GM12891 (cell line): ENCODE measurements at regions not wholly inside any gene's neighbourhood (a gene's known extent, or its start where the extent isn't known, plus 50 kb on each side); places are given as distances from the start of the nearest gene placed in this dataset.

ENCODE experiments used
- POLR2A ChIP-seq: IDR thresholded peaks from 2 replicates; pipeline ENCODE4 v1.6.1; 2011; ENCODE audit warnings: low read depth, low read length, control low read depth
- SPI1 ChIP-seq: IDR thresholded peaks from 2 replicates; pipeline ENCODE4 v1.6.1; 2011; ENCODE audit warnings: low read depth, low read length, control low read depth

- TF ChIP-seq SPI1 (no peak), POLR2A (no peak)
These were observed 345.7 kb upstream of the HS3ST1 start for GRCh38 chr4:11774346-11774745.
